Stimulated activated CD4-positive, alpha-beta T cell treated with anti-CD3 and anti-CD28 coated beads, TNF-alpha, amount 100 ng/mL, for 4 hours (primary cell): ENCODE measurements at regions not wholly inside any gene's neighbourhood (a gene's known extent, or its start where the extent isn't known, plus 50 kb on each side); places are given as distances from the start of the nearest gene placed in this dataset.

Experiments
- DNase-seq, 3 experiments: peaks; one replicate each; pipeline ENCODE4 v3.0.0-alpha.2; 2020; ENCODE audit warnings: low read depth in 3 of 3

DNA sequence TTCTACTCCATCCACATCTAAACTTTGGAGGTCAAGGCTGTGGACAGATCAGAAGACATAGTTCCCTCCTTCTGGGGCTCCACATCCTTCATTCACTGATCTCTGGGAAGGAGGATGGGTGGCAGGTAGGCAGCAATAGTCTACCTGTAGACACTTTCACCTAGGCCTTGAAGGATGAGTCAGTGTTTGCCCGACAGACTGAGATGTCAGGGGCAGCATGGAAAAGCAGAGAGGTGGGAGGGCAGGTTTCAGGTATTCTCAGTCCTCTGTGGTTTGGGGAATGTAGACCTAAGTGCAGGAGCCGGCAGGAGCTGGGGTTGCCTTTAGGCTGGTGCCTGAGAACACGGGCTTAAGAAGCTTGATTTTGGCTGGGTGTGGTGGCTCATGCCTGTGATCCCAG, 171.9 kb upstream of the ZNF267 start:
- DNase-seq: no peak

DNA sequence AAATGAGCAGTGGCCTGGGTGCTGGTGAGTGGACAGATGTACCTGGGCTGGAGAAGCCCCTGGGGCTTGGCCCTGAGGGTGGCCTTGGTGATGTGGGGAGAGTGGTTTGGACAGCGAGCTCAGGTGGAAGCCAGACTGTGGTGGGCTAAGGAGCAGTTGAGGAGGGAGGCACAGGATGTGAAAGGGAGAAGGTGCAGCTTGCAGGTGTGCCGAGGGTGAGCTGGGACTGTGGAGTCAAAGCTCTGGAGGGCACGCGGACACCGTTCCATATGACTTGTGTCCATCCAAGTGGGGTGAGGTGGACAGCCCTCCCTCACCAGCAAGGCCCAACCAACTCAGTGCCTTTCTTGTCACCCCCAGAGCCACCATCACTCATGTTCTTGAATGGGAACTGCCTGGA, 170.8 kb upstream of the ZNF267 start:
- no peak for DNase-seq

DNA sequence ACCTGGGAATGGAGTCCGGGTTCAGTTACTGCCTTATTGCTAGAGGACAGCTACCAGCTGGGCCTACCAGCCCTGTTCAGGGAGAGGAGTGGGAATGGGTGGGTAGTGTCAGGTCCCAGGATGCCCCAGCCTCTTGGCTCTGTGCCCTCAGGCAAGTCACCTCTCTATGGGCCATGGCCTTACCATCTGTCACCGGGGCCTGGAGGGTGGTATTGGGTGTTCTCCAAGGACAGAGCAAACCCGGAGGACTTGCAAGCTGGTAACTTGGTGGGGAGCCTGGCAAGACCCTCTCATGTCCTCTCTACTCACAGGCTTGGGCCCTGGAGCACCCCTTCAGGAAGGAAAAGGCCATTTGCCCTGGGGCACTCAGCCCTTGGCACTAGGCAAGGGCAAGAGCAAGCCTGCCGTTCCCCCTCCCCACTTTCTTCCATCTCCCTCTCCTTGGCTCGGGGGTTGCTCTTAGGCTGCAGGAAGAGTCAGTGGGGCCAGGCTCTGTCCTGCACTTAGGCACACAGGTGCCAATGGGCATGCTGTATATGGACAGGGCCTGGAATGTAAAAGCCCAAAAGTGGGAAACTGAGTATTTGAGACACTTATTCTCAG, 170.0 kb upstream of the ZNF267 start:
- DNase-seq: no peak

DNA sequence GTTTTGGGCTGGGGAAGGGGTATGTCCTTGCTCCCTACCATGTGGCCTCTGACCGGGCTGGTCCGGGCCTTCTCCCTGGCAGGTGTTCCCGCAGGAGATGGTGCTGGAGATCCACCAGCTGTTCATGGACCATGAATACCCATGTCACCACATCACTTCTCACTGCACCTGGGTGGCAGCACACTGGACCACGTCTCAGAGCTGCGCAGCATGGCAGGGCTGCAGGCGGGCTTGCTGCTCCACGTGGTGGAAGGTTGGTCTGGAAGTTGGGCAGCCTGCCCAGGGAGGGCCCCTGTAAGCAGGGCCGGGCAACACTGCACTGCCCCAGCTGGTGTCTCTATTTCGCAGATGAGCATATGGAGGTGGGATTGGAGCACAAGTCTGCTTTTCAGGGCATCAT, 169.5 kb upstream of the ZNF267 start:
- DNase-seq: no peak

DNA sequence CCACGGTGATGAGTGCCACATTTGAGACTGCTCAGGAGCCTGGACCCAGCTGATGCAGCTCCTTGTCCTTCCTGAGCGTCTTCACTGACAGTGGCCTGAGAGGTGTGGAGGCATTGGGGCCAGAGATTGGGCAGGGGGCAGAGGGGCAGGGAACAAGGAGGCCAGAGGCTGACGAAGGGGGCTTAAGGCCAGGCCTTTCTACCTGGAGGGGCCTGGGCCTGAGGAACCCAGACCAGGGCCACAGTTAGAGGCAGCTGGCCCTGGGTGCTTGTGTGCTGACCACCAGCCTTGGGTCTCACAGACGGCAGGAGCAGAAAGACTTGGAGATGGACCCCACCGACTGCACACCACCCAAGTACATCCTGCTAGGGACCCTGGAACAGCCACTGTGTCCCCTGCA, 168.2 kb upstream of the ZNF267 start:
- no peak for DNase-seq

DNA sequence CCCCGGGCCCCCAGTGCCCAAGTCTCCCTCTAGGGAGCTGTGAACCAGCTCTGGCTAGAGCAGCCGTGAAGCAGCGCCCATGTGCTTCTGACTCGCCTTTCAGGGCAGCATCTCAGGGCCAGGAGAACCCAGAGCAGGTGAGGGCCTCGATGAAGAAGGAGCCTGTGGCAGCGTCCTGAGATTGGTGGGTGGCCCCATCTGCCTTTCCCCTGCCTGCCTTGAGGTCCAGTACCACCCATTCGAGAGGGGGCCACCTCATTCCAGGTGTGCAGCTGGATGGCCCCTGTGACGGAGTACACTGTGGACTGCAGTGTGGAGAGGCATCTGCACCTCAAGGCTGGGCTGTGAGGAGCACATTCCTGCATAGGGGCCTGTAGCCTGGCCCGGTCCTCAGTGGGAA, 167.3 kb upstream of the ZNF267 start:
- DNase-seq: no peak

DNA sequence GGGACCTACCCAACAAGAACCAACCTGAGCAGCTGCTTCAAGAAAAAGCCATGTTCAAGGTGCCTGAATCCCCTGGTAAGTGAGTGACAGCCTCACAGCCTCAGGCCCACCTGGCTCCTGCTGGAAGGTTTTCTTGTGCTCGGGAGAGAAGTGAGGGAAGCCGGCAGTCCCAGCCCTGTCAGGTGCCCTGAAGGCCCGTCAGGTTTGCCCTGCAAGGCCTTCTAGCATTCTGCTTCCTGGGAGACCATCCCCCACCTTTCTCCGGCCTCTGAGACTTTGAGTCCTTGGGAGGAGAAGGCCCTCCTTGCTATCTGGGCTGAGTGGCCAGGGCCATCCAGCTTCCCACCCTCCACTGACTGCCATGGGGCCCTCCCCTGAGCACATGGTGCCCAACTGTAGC, 166.7 kb upstream of the ZNF267 start:
- no peak for DNase-seq

DNA sequence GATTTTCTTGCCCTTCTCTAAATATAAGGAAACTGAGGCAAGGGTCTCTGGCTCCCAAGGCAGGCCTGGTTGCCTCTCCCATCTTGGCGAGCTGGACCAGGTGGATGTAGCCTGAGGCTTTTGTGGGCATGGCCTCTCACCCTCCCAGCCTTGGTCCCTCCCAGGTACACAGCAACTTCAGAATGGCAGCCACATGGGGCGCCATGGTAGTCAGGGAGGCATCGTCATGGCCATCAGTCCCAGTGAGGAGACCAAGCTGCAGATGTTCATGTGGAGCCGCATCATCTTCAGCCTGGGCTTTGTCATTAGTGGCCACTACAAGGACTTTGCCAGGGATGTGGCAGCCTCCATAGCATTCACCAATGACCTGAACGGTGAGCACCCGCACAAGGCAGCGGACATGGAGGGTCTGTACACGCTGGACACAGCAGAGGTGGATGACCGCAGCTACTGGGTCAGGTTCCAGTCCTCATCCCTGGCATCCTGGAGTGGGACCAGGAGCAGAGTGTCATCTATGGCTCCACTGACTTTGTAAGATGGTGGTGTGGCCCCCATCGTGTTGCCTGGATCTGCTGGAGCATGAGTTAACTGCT, 165.8 kb upstream of the ZNF267 start:
- DNase-seq: no peak

DNA sequence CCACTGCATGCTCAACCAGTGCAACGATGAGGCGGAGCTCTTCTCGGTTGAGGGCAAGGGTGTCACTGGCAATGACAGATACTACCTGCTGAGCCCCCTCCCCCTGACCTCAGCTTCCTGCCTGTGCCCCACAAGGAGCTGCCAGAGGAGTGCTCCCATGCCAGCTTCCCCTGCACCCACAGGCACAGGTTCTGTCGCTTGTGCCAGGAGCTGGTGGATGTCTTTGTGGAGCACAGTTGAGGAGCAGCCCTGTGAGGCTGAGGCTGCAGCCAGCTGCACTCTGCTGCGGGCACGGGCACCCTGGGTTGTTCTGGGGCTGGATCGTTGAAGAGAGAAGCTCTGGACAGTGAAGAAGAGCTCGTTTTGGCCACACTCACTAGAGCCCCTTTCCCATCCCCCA, 165.3 kb upstream of the ZNF267 start:
- DNase-seq: no peak

DNA sequence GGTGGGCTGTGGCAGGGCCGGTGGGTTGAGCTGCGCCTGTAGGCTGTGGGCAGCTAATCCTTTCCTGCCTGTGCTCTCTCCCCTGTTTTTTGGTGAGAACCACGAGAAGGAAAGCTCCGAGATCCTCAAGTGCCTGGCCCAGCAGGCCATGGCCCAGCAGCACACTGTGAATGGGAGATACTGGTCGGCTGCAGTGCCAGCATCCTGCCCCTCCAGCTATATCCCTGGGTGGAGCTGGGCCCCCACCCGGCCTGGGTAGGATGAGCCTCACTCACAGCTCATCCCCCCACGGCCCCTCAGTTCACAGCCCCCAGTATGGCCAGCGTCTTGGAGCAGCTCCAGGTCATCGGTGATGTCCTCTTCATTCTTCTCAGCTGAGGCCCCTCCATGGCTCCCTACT, 164.4 kb upstream of the ZNF267 start:
- no peak for DNase-seq

DNA sequence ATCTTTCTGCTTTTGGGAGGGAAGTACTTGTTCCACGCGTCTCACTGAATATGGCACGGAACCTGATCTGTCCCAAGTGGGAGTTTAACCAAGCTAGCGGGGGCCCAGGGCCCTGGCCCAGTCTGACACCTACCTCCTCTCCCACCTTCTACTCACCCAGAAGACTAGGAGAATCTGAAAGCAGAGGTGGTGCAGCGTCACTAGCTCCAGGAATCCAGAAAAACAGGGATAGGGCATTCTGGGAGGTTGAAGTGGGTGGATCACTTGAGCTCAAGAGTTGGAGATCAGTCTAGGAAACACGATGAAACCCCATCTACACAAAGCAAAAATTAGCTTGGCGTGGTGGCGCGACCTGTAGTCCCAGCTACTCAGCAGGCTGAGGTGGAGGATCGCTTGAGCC, 163.5 kb upstream of the ZNF267 start:
- no peak for DNase-seq

DNA sequence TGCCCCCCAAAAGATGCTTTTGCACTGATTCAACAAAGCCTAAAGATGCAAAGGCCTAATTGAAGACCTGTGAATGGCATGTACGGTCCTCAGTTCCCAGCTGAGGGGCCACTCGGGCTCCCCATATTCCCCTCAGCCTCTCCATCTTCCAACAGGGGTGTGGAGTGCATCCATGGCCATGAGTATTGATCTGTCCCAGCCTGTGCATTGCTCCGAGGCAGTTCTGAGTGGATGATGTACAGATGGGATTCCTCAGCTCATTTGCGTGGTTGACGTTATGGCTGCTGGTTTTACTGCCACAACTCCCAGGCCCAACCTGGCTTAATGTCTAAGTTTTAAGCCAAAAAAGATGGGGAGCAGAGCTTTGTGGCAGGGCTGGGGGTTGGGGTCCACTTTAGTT, 162.7 kb upstream of the ZNF267 start:
- no peak for DNase-seq

DNA sequence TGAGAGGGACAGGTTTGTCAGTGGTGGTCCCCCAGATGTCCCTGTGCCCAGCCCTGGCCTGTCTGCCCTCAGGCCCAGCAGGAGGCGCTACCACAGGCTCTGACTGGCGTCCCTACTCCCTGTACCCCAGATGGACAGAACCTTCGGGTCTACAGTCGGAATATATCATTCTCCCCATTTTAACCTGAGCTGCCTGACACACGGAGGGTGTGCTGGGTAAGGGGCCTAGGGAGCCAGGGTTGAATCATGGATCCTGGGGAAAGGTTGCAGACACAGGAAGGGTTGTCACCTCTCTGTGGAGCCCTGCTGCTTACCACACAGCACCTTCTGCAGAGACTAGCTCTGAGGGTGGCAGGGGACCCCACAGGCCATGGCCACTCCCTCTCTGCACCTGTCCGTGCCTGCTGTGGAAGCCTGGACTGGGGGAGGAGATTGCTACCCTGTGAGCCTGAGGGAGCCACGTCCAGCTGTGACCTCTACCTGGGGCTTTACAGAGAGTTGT, 162.2 kb upstream of the ZNF267 start:
- no peak for DNase-seq

DNA sequence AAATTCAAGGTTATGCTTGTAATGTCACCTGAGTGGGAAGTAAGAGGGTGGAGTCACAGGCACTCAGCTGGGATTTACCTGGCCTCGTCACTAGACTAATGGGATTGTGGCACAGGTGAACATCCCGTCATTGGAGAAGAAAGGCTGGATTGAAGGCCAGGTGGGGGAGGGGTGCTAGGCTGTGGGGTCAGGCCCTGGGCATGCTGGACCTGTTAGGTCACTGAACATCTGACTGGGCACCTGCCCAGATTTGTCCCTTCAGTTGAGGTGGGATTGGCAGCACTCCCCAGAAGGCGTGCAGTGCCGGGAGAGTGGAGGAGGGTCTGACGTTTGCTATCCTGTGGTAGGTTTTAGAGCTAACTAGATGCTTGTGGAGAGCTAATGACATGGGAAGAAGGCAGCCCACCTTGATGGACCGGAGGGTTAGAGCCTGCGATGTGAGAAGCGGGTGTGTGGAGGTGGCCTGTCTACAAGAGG, 161.5 kb upstream of the ZNF267 start:
- DNase-seq: no peak

DNA sequence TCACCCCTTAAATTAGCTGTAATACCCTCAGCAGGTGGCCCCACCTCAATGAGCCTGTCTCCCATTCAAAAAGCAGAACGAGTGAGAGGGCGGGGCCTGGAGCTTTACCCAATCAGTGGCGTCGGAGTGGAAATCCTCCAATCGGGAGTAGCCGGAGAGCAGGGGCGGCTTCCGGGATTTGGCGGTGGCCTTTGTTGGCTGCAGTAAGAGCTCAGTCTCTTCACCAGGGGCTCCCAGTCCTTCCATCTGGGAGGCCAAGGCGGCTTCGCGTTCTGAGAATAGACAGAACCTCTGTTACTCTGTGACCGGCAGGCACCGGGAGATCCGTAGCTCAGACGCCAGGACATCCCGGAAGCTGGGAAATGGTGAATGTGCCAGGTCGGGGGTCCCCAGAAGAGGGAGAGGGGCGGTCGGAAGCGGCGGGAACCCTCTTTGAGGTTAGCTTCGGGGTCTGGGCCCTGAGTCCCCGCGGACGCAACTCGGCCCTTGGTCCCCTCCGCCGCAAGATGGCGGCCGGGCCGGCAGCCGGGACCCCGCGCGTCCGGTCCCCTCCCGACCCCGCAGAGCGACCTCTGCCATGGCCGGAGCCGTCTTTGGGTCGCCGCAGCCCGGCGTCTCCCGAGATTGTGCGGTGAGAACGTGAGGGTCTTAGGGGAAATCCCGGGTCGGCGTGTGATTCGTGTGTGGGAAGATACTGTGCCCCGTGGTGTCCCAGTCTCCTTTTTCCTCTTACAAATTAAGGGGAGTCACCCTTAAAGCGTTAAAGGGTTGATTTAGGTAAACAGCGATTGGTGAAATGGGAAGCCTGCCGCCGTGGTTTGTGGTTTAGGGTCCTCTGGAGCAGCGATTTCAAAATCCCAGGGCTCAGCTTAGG, 160.3 kb upstream of the ZNF267 start:
- peak; percentile 80 to 90 (median 89) for DNase-seq

DNA sequence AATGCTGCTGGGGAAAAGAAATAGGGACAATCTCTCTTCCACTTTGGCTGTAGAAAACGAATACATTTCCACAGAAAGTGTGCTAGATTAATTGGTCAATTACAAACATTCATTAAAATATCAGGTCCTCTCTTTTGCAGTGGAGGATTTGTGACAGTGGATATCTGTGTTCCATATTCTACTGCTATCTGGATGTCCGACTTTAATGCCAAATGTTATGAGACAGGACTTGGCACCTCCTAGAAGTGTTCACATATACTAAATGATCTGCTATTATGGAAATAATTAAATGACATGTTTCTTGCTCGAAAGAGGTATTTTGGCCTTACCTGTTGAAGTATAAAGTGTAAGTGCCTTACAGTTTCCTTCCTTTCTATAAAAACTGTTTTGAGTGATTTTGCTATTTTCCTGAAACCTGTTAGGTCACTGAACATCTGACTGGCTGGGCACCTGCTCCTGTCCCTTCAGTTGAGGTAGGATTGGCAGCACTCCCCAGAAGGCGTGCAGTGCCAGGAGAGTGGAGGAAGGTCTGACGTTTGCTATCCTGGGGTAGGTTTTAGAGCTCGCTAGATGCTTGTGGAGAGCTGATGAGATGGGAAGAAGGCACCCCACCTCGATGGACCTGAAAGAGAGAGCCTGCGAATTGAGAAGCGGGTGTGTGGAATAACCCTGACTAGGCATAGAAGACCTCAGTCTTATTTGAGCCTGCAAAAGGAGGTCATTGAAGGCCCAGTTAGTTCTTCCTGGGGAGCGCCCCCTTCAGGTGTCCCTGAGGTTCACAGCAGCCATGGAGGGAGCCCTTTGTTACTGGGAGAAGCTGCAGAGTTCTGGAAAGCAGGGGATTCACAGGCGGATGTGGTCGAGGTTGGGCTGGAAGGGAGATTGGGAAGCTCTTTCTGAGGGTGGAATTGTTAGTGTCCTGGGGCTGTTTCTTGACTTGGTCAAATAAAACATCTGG, 159.4 kb upstream of the ZNF267 start:
- DNase-seq: no peak

DNA sequence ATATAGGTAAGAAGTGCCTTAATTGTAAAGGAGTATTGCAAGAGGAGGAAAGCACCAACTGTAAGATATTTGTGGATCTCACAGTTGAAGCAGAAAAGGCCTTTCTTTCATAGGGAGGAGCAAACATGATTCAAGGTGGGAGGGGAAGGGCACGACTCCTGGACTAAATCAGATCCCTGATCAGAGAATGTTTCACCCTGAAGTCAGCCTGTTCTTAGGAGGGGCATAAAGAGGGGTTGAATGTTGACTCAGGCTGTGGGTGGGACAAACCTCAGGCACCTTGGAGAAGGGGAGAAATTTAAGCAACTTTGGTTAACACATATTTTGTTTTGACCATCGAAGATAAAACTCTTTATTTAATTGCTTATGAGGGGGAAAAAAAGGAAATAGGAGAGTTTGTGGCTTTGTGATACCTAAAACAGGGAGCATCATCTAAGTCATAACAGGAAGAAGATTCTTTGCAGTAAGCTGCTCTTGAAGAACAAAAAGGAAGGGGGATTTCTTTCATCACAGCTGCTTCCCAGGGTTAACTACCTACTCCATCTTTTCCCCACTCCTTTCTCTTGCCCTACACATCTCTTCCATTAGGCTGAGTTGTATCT, 158.6 kb upstream of the ZNF267 start:
- no peak for DNase-seq

DNA sequence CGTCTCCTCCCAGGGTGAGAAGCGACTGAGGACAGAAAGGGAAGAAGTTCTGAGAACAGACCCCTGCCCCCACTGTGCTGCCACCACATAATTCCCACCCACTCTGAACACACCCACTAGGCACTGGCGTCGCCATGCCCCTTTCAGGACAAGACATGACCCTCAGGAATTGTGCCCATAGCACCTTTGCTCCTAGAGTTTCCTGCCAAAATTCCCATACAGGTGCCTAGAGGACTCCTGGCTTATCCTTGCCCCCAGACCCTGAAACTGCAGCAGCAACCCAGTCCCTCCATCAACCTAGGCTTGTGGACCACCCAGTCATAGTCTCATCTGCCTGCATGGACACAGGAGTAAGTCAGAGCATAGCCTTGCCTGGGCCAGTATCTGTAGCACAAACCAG, 157.7 kb upstream of the ZNF267 start:
- DNase-seq: no peak

DNA sequence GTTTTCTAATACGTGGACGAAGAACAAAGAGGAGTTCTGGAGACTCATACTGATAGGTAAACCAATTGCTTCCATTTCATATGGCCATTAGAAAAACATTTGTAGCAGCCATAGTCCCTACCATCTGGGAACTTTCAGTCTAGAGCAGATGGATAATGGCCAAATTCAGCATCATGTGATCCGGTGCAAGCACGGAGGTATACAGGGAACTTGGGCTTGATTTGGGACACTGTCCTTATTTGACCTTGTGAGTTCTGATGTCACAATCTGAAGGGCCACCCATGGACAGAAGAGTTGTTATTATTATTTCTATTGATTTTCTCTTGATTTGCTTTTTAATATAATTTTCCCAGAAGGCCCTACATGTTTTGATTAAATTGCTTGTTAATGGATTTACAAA, 154.6 kb upstream of the ZNF267 start:
- no peak for DNase-seq

DNA sequence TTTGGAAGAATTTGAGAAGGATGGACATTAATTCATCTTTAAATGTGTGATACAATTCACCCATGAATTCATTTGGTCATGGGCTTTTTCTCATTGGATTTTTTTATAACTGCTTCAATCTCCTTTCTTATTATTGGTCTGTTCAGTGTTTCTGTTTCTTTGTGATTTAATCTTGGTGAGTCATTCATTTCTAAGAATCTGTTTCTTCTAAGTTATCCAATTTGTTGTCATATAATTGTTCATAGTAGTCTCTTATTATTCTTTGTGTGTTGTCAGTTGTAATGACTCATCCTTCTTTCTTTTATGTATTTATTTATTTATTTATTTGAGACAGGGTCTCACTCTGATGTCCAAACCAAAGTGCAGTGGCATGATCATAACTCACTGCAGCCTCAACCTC, 146.1 kb upstream of the ZNF267 start:
- DNase-seq: no peak

DNA sequence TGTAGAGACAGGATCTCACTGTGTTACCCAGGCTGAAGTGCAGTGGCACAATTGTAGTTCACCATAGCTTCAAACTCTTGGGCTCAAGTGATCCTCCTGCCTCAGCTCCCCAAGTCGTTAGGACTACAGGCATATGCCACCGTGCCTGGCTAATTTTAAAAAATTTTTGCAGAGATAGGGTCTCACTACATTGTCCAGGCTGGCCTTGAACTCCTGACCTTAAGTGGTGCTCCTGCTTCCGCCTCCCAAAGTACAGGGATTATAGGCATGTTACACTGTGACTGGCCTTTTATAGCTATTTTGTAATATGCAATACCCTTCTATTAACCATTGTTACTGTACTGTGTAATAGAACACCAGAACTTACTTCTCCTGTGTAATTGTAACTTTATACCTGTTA, 139.3 kb upstream of the ZNF267 start:
- no peak for DNase-seq
